ENCODE measurements at regions not wholly inside any gene's neighbourhood (a gene's known extent, or its start where the extent isn't known, plus 50 kb on each side); places are given as distances from the start of the nearest gene placed in this dataset.

DNA sequence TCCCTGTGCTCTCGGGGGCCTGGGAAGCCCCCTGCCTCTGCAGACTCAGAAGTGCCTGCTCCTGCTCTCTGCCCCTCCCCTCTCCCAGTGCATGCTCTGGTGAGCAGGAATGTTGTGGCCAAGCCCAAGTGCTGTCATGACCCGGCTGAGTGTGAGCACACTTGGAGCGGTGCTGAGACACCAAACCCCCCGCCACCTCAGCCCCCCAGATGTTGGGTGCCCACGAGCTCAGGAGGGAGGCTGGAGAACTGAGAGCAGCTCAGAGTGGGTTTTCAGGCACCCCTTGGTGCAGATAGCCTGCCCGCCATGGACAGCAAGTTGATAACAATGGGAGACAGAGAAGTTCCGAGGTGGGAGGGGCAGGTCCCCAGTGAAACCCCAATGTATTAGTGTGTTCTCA lies 477.4 kb downstream of the ACTRT1 start:
- Histone ChIP-seq H2BK15ac (ENCODE audit: low read depth, low read length) (no peak overlapping the region), H4K91ac (ENCODE audit: insufficient read depth, low read depth, low read length) (no peak overlapping the region), H3K36me3 (ENCODE audit: control insufficient read depth, insufficient read depth, low read length) (no peaks in the 10 kb centered on the region), H3K79me1 (ENCODE audit: low read depth in 1 of 2, low read length in 2 of 2) (no peaks in the 10 kb centered on the region), H3K18ac (ENCODE audit: low read depth, low read length) (no peak overlapping the region), H2AFZ (replicated peaks; ENCODE audit: low read length, poor library complexity) (no peak overlapping the region), H2BK5ac (ENCODE audit: low read depth, low read length, poor library complexity, severe bottlenecking) (no peak overlapping the region), H3K4me2 (ENCODE audit: low read depth, low read length) (no peak overlapping the region), H2AK9ac (replicated peaks; ENCODE audit: low read depth, low read length, poor library complexity) (no peak overlapping the region), H3K4me1 (ENCODE audit: control insufficient read depth, insufficient read depth, low read length) (no peaks in the 10 kb centered on the region), H2BK120ac (ENCODE audit: low read depth, low read length) (no peak overlapping the region), H4K20me1 (ENCODE audit: insufficient read depth, low read length) (no peaks in the 10 kb centered on the region), H2AK5ac (ENCODE audit: low read depth, low read length) (no peak overlapping the region), H3K23ac (ENCODE audit: low read depth, low read length) (no peak overlapping the region), H3K4ac (ENCODE audit: low read depth, low read length) (no peak overlapping the region), H3K9ac (ENCODE audit: low read depth, low read length) (no peak overlapping the region), H3K14ac (replicated peaks; ENCODE audit: low read depth, low read length) (no peak overlapping the region), H3K27ac (ENCODE audit: insufficient read depth, low read length) (no peak overlapping the region), H4K8ac (ENCODE audit: low read depth in 2 of 2, low read length in 2 of 2) (no peak overlapping the region), H3K4me3 (ENCODE audit: insufficient read depth, low read depth, low read length) (no peak overlapping the region), H3K56ac (ENCODE audit: extremely low read depth, insufficient read depth, low read length) (no peak overlapping the region), H2BK20ac (ENCODE audit: low read depth, low read length) (no peak overlapping the region), H3K9me3 (ENCODE audit: control insufficient read depth, insufficient read depth, low read length) (peaks cover 5% of the 10 kb centered on the region; the same call in 1 of the 2 replicates), H3K27me3 (ENCODE audit: control insufficient read depth, insufficient read depth, low read length) (no peaks in the 10 kb centered on the region), H3K9me1 (ENCODE audit: insufficient read depth, low read length) (no peaks in the 10 kb centered on the region), H4K5ac (ENCODE audit: low read depth, low read length) (no peak overlapping the region)
- ChIA-PET CTCF (no interaction called here), POLR2A (ENCODE audit: unreplicated experiment) (no interaction called here)
- dilution Hi-C loops (cut with HindIII; ENCODE audit: low sequenced_read_pairs, unreplicated experiment): no loop called here
- ATAC-seq (ENCODE audit: low read depth) (no peak), DNase-seq (no peak)
- in situ Hi-C loops (cut with MboI; ENCODE audit: low sequenced_read_pairs): no loop called here
- WGBS, 2 experiments (ENCODE audit: extremely low coverage in 2 of 2, insufficient read length in 1 of 2): 75% methylated on average over 2 of the region's 7 CpGs; no CpG with 5 or more reads in 1 of the 2 experiments
- TF ChIP-seq, protein P1, sequence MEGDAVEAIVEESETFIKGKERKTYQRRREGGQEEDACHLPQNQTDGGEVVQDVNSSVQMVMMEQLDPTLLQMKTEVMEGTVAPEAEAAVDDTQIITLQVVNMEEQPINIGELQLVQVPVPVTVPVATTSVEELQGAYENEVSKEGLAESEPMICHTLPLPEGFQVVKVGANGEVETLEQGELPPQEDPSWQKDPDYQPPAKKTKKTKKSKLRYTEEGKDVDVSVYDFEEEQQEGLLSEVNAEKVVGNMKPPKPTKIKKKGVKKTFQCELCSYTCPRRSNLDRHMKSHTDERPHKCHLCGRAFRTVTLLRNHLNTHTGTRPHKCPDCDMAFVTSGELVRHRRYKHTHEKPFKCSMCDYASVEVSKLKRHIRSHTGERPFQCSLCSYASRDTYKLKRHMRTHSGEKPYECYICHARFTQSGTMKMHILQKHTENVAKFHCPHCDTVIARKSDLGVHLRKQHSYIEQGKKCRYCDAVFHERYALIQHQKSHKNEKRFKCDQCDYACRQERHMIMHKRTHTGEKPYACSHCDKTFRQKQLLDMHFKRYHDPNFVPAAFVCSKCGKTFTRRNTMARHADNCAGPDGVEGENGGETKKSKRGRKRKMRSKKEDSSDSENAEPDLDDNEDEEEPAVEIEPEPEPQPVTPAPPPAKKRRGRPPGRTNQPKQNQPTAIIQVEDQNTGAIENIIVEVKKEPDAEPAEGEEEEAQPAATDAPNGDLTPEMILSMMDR (conservative IDR thresholded peaks at IDR 0.05; ENCODE audit: low read depth, low read length): no peak
- TF ChIP-seq, protein P2, sequence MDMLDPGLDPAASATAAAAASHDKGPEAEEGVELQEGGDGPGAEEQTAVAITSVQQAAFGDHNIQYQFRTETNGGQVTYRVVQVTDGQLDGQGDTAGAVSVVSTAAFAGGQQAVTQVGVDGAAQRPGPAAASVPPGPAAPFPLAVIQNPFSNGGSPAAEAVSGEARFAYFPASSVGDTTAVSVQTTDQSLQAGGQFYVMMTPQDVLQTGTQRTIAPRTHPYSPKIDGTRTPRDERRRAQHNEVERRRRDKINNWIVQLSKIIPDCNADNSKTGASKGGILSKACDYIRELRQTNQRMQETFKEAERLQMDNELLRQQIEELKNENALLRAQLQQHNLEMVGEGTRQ (IDR thresholded peaks at IDR 0.05; ENCODE audit: low read depth, low read length): no peak
- TF ChIP-seq, protein P3, sequence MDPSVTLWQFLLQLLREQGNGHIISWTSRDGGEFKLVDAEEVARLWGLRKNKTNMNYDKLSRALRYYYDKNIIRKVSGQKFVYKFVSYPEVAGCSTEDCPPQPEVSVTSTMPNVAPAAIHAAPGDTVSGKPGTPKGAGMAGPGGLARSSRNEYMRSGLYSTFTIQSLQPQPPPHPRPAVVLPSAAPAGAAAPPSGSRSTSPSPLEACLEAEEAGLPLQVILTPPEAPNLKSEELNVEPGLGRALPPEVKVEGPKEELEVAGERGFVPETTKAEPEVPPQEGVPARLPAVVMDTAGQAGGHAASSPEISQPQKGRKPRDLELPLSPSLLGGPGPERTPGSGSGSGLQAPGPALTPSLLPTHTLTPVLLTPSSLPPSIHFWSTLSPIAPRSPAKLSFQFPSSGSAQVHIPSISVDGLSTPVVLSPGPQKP (IDR thresholded peaks at IDR 0.05; ENCODE audit: borderline replicate concordance, low read depth, low read length): no peak
- TF ChIP-seq RCOR1 (IDR thresholded peaks at IDR 0.05; ENCODE audit: insufficient replicate concordance, low read length): no peak
- no peak for TF ChIP-seq FOS (IDR thresholded peaks at IDR 0.05; ENCODE audit: low read depth, low read length)
- no peak for TF ChIP-seq RFX5 (IDR thresholded peaks at IDR 0.05; ENCODE audit: low read depth, low read length)
- TF ChIP-seq POLR2A (IDR thresholded peaks at IDR 0.05; ENCODE audit: low read depth, low read length): no peak
- no peak for TF ChIP-seq RAD21 (IDR thresholded peaks at IDR 0.05; ENCODE audit: low read length)
- no peak for TF ChIP-seq CHD1 (IDR thresholded peaks at IDR 0.05; ENCODE audit: low read depth, low read length)
- TF ChIP-seq SMC3 (IDR thresholded peaks at IDR 0.05; ENCODE audit: low read depth, low read length): no peak
- no TSS peak for BruUV-seq (replicated peaks)
- intact Hi-C loops (cut with micrococcal nuclease): no loop called here

Measured in IMR-90 (cell line).